Renal pelvis (tissue), 1 donor: ENCODE measurements at regions not wholly inside any gene's neighbourhood (a gene's known extent, or its start where the extent isn't known, plus 50 kb on each side); places are given as distances from the start of the nearest gene placed in this dataset.
"Not testable (repeated sequence)": the region's sequence is repeated elsewhere in the genome, so short reads cannot be mapped to it uniquely, and the experiment has no call there.

Source experiments
- DNase-seq: peaks from one replicate; pipeline ENCODE4 v3.0.0-alpha.2; 2013

DNA sequence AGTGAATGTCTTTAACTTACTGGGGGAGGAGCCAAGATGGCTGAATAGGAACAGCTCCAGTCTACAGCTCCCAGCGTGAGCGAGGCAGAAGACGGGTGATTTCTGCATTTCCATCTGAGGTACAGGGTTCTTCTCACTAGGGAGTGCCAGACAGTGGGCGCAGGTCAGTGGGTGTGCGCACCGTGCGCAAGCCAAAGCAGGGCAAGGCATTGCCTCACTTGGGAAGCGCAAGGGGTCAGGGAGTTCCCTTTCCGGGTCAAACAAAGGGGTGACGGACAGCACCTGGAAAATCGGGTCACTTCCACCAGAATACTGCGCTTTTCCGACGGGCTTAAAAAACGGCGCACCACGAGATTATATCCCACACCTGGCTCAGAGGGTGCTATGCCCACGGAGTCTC, 187.3 kb downstream of the CHIC2 start:
- not testable (repeated sequence) for DNase-seq

GRCh38 chr4:53866055-53866454, 198.3 kb downstream of the CHIC2 start:
- no peak for DNase-seq

DNA sequence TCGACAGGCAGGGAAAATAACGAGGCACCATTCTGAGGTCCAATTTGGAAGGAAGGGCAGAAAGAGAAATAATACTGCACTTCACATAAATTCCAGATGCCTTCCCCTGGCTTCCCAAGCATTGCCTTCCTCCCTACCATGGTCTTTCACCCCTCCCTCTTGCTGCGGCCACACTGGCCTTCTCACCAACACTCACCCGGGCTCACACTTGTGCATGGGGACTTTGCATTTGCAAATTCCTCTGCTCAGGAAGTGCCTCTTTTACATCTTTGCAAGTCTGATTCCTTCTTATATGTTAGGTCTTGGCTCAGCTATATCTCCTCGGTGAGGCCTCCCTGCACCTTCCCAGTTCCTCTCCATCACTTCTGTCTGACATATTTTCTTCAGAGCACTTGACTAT, 199.4 kb downstream of the CHIC2 start:
- no peak for DNase-seq

DNA sequence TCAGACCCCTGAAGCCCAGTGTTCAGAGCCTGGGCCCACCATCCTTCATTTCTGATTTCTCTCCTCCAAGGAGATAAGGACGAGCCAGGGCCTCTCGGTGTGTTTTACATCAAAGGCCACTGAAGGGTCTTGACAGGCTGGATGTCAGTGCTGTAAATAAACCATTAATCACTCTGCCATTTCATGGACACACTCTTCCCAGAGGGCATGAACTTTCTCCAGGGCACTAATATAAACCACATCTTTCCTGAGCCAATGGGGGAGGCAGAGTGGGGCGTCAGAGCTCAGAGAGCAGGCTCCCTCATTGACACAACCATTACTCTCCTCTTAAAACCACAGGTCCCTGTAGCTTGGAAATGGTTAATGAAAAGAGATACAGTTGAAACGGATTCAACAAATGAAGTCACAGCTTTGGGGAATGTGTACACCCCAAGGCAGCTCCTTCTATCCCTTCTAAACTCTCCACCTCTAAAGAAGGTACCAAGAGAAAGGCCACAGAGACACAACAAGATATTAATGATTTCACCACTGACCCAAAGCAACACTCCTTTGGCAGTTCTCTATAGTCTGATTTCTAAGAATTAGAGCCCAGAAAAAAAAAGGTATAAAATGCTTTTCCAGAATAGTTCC, 200.6 kb downstream of the CHIC2 start:
- no peak for DNase-seq

- DNase-seq: peak; percentile 60
These were observed 201.2 kb downstream of the CHIC2 start for GRCh38 chr4:53863158-53863557.

- DNase-seq: no peak
These were observed 202.4 kb downstream of the CHIC2 start for GRCh38 chr4:53861856-53862610.

DNA sequence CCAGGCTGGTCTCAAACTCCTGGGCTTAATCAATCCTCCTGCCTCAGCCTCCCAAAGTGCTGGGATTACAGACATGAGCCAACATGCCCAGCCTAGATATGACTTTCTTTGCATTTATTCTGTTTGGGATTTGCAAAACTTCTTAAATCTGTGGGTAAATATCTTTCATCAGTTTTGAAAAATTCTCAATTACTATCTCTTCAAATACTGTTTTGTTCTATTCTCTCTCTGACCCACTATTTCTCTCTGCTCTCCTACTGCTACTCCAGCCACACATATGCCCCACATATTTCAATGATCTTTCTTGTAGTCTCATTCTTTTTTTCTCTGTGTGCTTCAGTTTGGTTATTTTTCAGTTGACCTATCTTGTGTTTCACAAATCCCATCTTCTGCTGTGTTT, 205.1 kb downstream of the CHIC2 start:
- no peak for DNase-seq

DNA sequence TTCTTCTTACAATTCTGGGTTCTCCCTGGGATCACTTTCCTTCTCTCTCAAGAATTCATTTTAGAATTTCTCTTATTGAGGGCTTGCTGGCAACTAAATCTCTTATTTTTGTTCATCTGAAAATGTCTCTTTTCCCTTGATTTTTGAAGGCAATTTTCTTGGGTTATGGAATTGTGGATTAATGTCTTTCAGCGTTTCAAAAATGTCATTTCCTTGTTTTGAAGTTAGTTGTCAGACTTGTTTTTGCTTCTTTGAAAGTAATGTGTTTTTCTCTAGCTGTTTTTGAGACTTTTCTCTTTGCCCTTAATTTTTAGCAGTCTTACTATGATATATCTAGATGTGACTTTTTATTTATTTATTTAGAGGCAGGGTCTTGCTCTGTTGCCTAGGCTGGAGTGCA, 205.7 kb downstream of the CHIC2 start:
- DNase-seq: no peak

DNA sequence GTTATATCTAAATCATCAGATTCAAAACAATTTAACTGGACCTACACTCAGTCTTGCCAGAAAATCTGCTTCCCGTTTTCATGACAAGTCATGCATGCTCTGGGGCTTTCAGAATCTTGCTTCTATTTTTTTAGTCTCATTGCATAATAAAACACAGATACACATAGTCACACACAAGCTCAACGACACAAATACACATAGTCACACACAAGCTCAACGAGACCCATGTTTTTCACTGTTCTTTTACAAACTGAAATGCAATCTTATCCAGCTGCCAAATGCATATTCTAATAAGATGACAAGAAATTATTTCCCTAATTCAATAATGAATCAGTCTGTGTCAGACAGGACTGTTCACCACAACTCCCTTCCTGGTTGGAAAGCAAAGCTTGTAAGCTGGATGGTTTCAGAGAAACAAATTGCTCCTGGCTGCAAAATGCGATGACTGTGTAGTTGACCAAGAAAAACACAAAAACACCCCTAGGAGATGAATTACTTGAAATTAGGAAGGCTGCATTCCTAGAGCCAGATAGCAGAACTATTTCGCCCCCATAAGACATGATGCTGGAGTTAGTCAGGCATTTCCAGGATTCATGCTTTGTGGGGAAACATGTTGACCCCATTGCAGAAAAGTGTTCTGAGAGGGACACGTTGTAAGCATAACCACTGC, 208.7 kb downstream of the CHIC2 start:
- DNase-seq: peak; percentile 49

DNA sequence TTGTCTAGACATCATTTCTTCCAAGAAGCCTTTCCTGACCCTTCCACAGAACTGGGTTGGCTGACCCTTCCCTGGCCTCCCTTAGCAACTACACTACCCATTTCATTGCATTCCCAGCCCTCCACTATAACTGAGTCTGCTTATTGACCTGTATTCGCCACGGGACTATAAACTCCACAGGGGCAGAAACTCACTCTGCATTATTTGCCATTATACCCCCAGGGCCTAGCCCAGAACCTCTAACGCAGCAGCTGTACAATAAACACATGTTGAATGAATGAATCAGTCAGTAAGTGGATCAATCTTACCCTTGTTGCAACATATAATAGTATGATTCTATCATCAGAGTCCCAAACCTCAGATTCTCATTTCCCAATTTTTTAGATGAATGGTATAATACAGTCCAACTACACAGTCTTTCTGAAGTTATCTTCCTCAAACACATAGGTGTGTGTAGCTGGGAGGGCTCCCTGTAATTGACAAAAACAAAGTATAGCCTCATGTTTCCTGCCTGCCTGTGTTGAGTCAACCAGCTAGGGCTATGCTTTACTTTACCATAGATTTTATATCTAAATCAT, 209.3 kb downstream of the CHIC2 start:
- DNase-seq: no peak

GRCh38 chr4:53852343-53852742, 212.1 kb downstream of the CHIC2 start:
- DNase-seq: no peak

DNA sequence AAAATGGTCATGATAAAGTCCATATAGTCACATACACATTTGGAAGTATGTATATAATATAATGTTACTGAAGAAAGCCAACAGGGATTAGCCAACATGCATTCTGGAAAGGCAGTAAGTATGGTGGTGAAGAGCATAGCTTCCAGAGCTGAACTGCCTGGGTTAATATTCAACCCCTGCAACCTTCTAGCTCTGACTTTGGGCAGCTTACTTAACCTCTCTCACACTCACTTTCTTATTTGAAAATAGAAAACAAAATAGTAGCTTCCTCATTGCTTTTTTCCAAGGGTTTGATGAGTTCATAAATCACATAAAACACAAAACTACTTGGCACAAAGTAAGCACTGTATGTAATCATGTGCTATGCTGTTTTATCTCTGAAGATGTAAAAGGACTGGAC, 216.4 kb downstream of the CHIC2 start:
- no peak for DNase-seq

- peak; percentile 47 for DNase-seq
These were observed 219.9 kb downstream of the CHIC2 start for GRCh38 chr4:53844551-53844950.

DNA sequence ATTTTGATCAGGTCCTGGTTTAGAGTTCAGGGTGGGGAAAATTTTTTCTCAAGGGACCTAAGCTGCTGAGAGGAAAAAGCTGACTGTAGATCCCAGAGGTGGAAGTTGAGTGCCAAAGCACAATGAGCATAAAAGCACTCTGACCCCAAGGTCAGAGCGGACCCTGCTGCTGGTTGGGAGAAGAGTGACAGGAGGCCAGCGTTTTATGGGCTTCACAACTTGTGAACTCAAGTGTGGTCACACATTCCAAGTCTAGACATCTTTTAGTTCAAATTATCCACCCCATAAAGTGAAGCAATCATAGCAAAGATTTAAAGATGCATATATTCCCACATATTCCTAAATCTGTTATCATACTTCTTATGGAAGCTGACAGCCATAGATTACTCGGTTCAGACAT, 220.3 kb downstream of the CHIC2 start:
- no peak for DNase-seq

DNA sequence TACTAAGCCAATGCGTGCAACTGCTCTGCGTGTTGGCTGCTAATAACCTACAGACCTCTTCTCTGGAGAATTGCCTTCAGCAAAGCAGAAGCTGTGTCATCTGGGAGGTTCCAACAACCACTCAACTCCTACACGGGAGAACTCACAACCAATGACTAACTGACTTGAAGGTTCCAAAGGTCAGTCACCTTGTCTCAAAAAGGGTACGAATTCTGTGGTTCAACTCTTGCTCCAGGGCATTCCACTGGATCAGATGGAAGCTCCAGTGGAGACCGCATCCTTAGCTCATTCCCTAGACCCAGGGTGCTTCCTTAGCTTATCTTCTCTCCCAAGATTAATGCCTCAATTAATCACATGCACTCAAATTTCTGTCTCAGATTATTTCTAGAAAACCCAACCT, 222.7 kb downstream of the CHIC2 start:
- DNase-seq: no peak

DNA sequence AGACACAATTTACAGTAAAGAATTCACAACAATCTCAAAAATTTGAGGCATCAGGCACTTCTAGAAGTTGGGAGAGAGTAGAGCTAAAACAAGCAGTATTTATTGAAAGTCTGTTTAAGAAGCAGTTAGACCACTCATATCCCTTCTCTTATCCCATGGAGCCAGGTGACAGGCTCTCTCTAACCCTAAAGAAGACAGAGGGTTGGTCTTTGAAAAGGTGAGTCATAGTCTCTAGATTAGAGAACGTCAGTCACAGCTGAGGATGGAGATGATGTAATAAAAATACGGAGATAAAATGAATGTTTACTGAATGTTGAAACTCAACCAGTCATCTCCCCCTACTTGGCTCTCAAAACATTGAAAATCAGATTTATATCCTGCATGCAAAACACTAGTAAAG, 223.8 kb downstream of the CHIC2 start:
- no peak for DNase-seq

DNA sequence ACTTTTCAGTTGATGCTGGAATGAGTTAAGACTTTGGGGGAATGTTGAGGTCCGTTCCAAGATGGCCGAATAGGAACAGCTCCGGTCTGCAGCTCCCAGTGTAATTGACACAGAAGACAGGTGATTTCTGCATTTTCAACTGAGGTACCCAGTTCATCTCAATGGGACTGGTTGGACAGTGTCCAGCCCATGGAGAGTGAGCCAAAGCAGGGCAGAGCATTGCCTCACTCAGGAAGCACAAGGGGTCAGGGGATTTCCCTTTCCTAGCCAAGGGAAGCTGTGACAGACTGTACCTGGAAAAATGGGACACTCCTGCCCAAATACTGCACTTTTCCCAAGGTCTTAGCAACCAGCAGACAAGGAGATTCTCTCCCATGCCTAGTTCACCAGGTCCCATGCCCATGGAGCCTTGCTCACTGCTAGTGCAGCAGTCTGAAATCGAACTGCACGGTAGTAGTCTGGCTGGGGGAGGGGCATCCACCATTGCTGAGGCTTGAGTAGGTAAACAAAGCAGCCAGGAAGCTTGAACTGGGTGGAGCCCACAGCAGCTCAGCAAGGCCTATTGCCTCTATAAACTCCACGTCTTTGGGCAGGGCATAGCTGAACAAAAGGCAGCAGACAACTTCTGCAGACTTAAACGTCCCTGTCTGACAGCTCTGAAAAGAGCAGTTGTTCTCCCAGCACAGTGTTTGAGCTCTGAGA, 231.0 kb downstream of the CHIC2 start:
- DNase-seq: not testable (repeated sequence)

- DNase-seq: no peak
These were observed 231.9 kb downstream of the CHIC2 start for GRCh38 chr4:53832549-53832948.

DNA sequence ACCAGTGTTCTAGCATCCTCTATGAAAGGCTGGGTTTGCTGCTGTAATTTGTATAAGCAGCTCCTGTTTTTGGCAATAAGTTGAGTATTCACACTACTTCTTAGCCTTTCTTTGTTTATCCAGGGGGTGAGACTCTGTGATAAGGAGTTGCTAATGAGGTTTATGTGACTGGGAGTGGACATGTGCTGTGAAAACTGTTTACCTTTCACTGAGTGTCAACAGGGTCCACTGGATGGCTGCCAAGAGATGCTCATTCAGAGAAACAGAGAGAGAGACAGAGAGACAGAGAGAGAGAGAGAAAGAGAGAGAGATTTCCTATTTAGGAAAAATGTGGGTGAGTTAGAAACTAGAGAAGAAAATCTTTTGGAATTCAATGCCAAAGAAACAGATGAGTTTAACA, 233.9 kb downstream of the CHIC2 start:
- no peak for DNase-seq

DNA sequence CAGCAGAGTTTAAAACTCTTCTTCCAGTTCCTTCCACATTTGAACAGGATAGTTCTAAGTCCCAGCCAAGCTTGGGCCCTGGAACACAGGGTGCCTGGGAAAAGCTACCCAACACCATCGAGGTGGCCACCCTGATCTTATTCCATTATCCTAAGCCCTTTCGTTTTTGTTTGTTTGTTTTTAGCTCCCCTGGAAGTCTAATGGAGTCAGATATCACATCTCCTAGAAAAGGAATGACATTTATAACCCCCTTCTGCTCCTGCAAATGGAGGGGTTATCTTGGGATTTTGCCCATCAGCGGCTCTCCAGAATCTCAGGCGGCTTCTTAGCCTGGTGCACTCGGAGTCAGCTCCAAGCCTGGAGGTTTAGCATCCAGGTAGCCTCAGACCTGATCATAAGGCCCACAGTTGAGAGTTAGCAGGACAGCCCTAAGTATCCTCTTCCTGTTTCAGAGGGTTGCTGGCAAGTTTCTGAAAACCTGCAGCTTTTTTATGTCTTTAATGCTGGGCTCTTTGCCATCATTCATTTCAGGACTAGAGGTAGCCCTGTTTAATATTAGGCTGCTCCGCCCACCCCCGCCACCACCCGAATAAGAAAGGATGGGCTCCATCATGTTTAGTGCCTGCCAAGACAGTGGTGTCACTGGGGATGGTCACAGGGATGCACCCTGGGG, 230.0 kb upstream of the LNX1 start:
- no peak for DNase-seq

DNA sequence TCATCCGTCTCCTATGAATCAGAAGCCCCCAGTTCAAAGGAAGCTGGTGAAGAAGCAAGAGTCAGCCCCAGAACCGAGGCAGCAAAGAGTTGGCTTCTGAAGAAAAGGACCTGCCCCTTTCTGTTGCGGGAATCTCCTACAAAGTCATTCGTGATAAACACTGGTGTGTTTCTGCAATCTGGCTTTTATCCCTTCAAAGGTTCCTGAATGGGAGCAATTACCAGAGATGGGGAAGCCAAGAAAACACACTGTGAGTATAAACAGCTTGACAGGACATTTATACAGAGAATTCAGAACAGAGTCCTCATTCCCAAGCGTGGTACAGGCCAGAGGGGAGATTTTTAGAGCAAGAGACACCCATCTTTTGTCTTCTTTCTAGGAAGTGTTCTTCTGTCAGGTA, 226.8 kb upstream of the LNX1 start:
- no peak for DNase-seq

- no peak for DNase-seq
These were observed 225.3 kb upstream of the LNX1 start for GRCh38 chr4:53816561-53816960.
